K562 (cell line): ENCODE measurements at regions not wholly inside any gene's neighbourhood (a gene's known extent, or its start where the extent isn't known, plus 50 kb on each side); places are given as distances from the start of the nearest gene placed in this dataset.

ENCODE experiments used
- ATAC-seq: fragments of 200-7000 bp; cut with Tn5 transposase; 3 replicates; pipeline ENCODE4 v1.9.1; 2020; ENCODE audit warnings: moderate library complexity
- BruUV-seq: library from RNA; stranded (reverse); fragments of 400-500 nt; replicated peaks from 2 replicates; lab custom pipeline; 2021; lab: Mats Ljungman, UMichigan
- CTCF ChIA-PET: fragments of 300-600 bp; formaldehyde crosslinking; extraction: SDS; loops from one replicate; lab custom pipeline; 2021; ENCODE audit warnings: low intra/inter-chr PET ratio; lab: Yijun Ruan, JAX
- POLR2A ChIA-PET: fragments of 300-600, 350-650 bp; sonication (Branson Sonifier 250); formaldehyde crosslinking; extraction: SDS; loops from one replicate; lab custom pipeline; 2021; ENCODE audit warnings: antibody characterized with exemption, inconsistent platforms; lab: Yijun Ruan, JAX
- DNase-seq, 4 experiments: peaks; one replicate each; pipeline versions ENCODE4 v3.0.0 to v3.0.0-alpha.2; 2011 to 2018; ENCODE audit warnings: low spot score in 3 of 4, mixed read lengths in 3 of 4; ENCODE audit errors: extremely low read depth in 1 of 4
- FAIRE-seq: peaks from 2 replicates; lab custom pipeline; 2011; peaks lifted over from hg19 to GRCh38; lab: Jason Lieb, UNC
- H2AFZ ChIP-seq: 2 replicates; pipeline ENCODE4 v1.6.0; 2011; ENCODE audit warnings: low read depth, low read length, control low read depth, inconsistent platforms
- H3K27ac ChIP-seq: fragments of 200-600 bp; 3 replicates; pipeline ENCODE4 v1.8.0; 2011; ENCODE audit warnings: low read depth, mild to moderate bottlenecking, control low read depth, inconsistent platforms, low read length, moderate library complexity, mixed read lengths; ENCODE audit errors: extremely low read depth
- H3K27me3 ChIP-seq, 2 experiments: fragments of 300-600 bp in 1 of 2; 2 replicates in 1 of 2; 3 replicates in 1 of 2; pipeline versions ENCODE4 v1.6.0 to v1.8.0; 2011; ENCODE audit warnings: inconsistent platforms in 2 of 2, low read length in 2 of 2, mild to moderate bottlenecking in 1 of 2, mixed read lengths in 1 of 2, moderate library complexity in 1 of 2; ENCODE audit not compliant: control insufficient read depth in 2 of 2, insufficient read depth in 2 of 2
- H3K36me3 ChIP-seq: fragments of 300-600 bp; 3 replicates; pipeline ENCODE4 v1.8.0; 2011; ENCODE audit warnings: mild to moderate bottlenecking, low read length, inconsistent platforms; ENCODE audit not compliant: control insufficient read depth, insufficient read depth
- H3K4me1 ChIP-seq, 2 experiments: fragments of 200-600 bp in 1 of 2; replicated peaks in 1 of 2; 2 replicates in 1 of 2; 3 replicates in 1 of 2; pipeline versions ENCODE4 v1.5.1 to v1.8.0; 2011; ENCODE audit warnings: inconsistent platforms in 2 of 2, low read length in 2 of 2, mild to moderate bottlenecking in 1 of 2, mixed read lengths in 1 of 2, moderate library complexity in 1 of 2; ENCODE audit not compliant: control insufficient read depth in 2 of 2, insufficient read depth in 2 of 2
- H3K4me2 ChIP-seq: 2 replicates; pipeline ENCODE4 v1.6.1; 2011; ENCODE audit warnings: low read length, control low read depth, inconsistent platforms, mixed read lengths; ENCODE audit not compliant: insufficient read depth
- H3K4me3 ChIP-seq: fragments of 200-600 bp; sonication (generic), shearing (Covaris generic); 2 replicates; pipeline ENCODE4 v1.5.1; 2016; ENCODE audit warnings: control low read depth, inconsistent platforms
- H3K79me2 ChIP-seq: fragments of 200-600 bp; 3 replicates; pipeline ENCODE4 v1.8.0; 2011; ENCODE audit warnings: low read length, inconsistent platforms; ENCODE audit not compliant: control insufficient read depth, insufficient read depth
- H3K9ac ChIP-seq, 2 experiments: 2 replicates each; pipeline versions ENCODE4 v1.6.0 to v1.6.1; 2011; ENCODE audit warnings: low read depth in 2 of 2, low read length in 2 of 2, control low read depth in 1 of 2, inconsistent platforms in 1 of 2, mild to moderate bottlenecking in 1 of 2, mixed read lengths in 1 of 2; ENCODE audit not compliant: insufficient read depth in 1 of 2
- H3K9me1 ChIP-seq: one replicate; pipeline ENCODE4 v1.6.0; 2011; ENCODE audit warnings: inconsistent platforms, mild to moderate bottlenecking, low read length, moderate library complexity; ENCODE audit not compliant: control insufficient read depth, insufficient read depth
- H3K9me3 ChIP-seq: replicated peaks from 2 replicates; pipeline ENCODE4 v1.5.1; 2011; ENCODE audit warnings: low read depth, low read length, inconsistent platforms; ENCODE audit not compliant: control insufficient read depth, insufficient read depth
- H4K20me1 ChIP-seq: replicated peaks from 2 replicates; pipeline ENCODE4 v1.6.1; 2011; ENCODE audit warnings: low read length, inconsistent platforms, mixed read lengths; ENCODE audit not compliant: control insufficient read depth, insufficient read depth
- BRCA1 ChIP-seq, 2 experiments: fragments of 450-650 bp in 1 of 2; sonication (generic) in 1 of 2; formaldehyde crosslinking in 1 of 2; IDR thresholded peaks; 2 replicates each; pipeline versions ENCODE4 v1.5.0 to v1.6.1; 2017 to 2020; ENCODE audit warnings: mild to moderate bottlenecking in 1 of 2, missing genetic modification reagents in 1 of 2
- FOXA1 ChIP-seq: fragments of 450-650 bp; IDR thresholded peaks from 2 replicates; pipeline ENCODE4 v1.6.1; 2016; ENCODE audit warnings: mild to moderate bottlenecking, borderline replicate concordance
- FUS ChIP-seq: fragments of 200-400 bp; formaldehyde crosslinking; optimal IDR thresholded peaks from 2 replicates; pipeline ENCODE3; 2017; ENCODE audit warnings: low read depth, low read length
- KLF13 ChIP-seq: fragments of 450-650 bp; IDR thresholded peaks from 2 replicates; pipeline ENCODE4 v1.6.1; 2016; ENCODE audit warnings: missing genetic modification characterization, low read depth, mild to moderate bottlenecking, missing compliant biosample characterization, moderate library complexity, borderline replicate concordance
- MBD2 ChIP-seq: sonication (generic); IDR thresholded peaks from 2 replicates; pipeline ENCODE4 v1.6.1; 2016; ENCODE audit warnings: low read depth, borderline replicate concordance
- TARDBP ChIP-seq: fragments of 450-650 bp; IDR thresholded peaks from 2 replicates; pipeline ENCODE4 v1.6.1; 2016
- WHSC1 ChIP-seq: IDR thresholded peaks from one replicate; pipeline ENCODE4 v1.6.1; 2012; ENCODE audit warnings: low read length, control low read depth, inconsistent platforms
- YY1 ChIP-seq, 3 experiments: IDR thresholded peaks; 2 replicates each; pipeline ENCODE4 v1.6.1; 2011; ENCODE audit warnings: low read length in 2 of 3, mild to moderate bottlenecking in 2 of 3, moderate library complexity in 2 of 3, borderline replicate concordance in 1 of 3, control low read depth in 1 of 3, low read depth in 1 of 3; ENCODE audit not compliant: insufficient read depth in 3 of 3, insufficient replicate concordance in 2 of 3, control insufficient read depth in 1 of 3, insufficient read length in 1 of 3; ENCODE audit errors: extremely low read depth in 1 of 3
- ZFP36 ChIP-seq: fragments of 150-350 bp; IDR thresholded peaks from 2 replicates; pipeline ENCODE4 v1.6.1; 2018; ENCODE audit warnings: low read length, low read depth; ENCODE audit not compliant: partially characterized antibody
- ZNF311 ChIP-seq: fragments of 250-450 bp; sonication (Bioruptor Pico); IDR thresholded peaks from 2 replicates; pipeline ENCODE4 v1.4.0; 2020; ENCODE audit warnings: mild to moderate bottlenecking, moderate library complexity
- ZNF354B ChIP-seq: fragments of 250-450 bp; sonication (Bioruptor Pico); IDR thresholded peaks from 2 replicates; pipeline ENCODE4 v1.4.0; 2020
- ZNF518B ChIP-seq: fragments of 250-450 bp; sonication (Bioruptor Pico); IDR thresholded peaks from 2 replicates; pipeline ENCODE4 v1.5.0; 2021; ENCODE audit warnings: mild to moderate bottlenecking, moderate library complexity
- ZNF586 ChIP-seq: fragments of 450-650 bp; formaldehyde crosslinking; conservative IDR thresholded peaks from 2 replicates; pipeline ENCODE4 v1.4.0; 2020; ENCODE audit warnings: mild to moderate bottlenecking, moderate library complexity
- WGBS: fragments of 100-300 bp; shearing (Covaris generic); methylation state at CpG from one replicate; pipeline ENCODE4 v1.1.6; 2016; ENCODE audit warnings: low coverage, mixed read lengths; ENCODE audit not compliant: insufficient coverage; ENCODE audit errors: missing lambda C conversion rate; 5-methylcytosine and 5-hydroxymethylcytosine counted together
- in situ Hi-C: fragments of 300-500 bp; cut with MboI; formaldehyde crosslinking; loops from 4 replicates; pipeline ENCODE4 v1.15.0; 2018; ENCODE audit warnings: inconsistent platforms, mixed read lengths
- intact Hi-C: fragments of 100-400 bp; cut with micrococcal nuclease; formaldehyde crosslinking; loops from 2 replicates; pipeline ENCODE4 v1.14.2; 2022

GRCh38 chr2:180823546-180824141 is 156.8 kb upstream of the UBE2E3 start:
- no peak for DNase-seq
- ChIA-PET POLR2A (no interaction called here), CTCF (no interaction called here)
- WGBS: 7% methylated on average over 5 of the region's 5 CpGs
- intact Hi-C loops: no loop called here
- Histone ChIP-seq H3K4me3 (no peak overlapping the region), H3K27me3 (no peaks in the 10 kb centered on the region), H3K9ac (no peak overlapping the region), H3K4me1 (no peaks in the 10 kb centered on the region; a peak in 1 of 5 replicates), H2AFZ (no peak overlapping the region), H3K9me3 (no peaks in the 10 kb centered on the region), H4K20me1 (no peaks in the 10 kb centered on the region), H3K4me2 (no peak overlapping the region), H3K27ac (no peak overlapping the region), H3K9me1 (no peaks in the 10 kb centered on the region), H3K79me2 (no peaks in the 10 kb centered on the region), H3K36me3 (no peaks in the 10 kb centered on the region)
- no peak for FAIRE-seq
- TF ChIP-seq ZFP36 (no peak), ZNF354B (CRISPR knock-in tag) (no peak), ZNF311 (no peak), WHSC1 (no peak), YY1 (IDR thresholded peaks at IDR 0.05; ENCODE audit: borderline replicate concordance in 1 of 3, control insufficient read depth in 1 of 3, extremely low read depth in 1 of 3, insufficient read depth in 3 of 3, insufficient read length in 1 of 3, insufficient replicate concordance in 2 of 3, low read depth in 1 of 3, low read length in 2 of 3) (no peak), ZNF518B (CRISPR knock-in tag) (no peak), KLF13 (no peak), MBD2 (no peak), FUS (no peak), ZNF586 (CRISPR knock-in tag) (no peak), FOXA1 (no peak), BRCA1 (IDR thresholded peaks at IDR 0.05) (no peak), BRCA1 (CRISPR knock-in tag; IDR thresholded peaks at IDR 0.05) (no peak), TARDBP (no peak)
- in situ Hi-C loops: no loop called here
- BruUV-seq: no TSS peak
- ATAC-seq: no peak
